ENCODE measurements at regions not wholly inside any gene's neighbourhood (a gene's known extent, or its start where the extent isn't known, plus 50 kb on each side); places are given as distances from the start of the nearest gene placed in this dataset.

DNA sequence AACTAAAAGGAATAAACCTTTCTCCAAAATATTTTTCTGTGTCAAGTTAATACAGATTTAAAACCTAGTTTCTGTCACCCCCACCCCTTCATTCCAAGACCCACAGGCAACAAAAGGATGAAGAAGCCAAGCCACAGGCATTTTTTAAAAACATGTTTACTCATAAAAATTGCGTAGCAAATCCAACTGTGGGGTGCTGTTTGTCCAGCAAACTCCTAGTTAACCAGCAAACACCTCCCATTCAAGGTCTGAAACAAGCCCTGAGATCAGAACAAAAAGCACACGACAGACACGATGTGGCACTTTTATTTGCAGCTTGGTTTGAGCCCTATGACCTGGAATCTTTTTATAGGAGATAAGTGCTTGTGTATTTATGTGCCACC is 149.9 kb upstream of the CAMK1G start:
- H3K4me3 ChIP-seq (ENCODE audit: control insufficient read depth, low read depth, low read length), result no peak overlapping the region
- TF ChIP-seq, protein P1, sequence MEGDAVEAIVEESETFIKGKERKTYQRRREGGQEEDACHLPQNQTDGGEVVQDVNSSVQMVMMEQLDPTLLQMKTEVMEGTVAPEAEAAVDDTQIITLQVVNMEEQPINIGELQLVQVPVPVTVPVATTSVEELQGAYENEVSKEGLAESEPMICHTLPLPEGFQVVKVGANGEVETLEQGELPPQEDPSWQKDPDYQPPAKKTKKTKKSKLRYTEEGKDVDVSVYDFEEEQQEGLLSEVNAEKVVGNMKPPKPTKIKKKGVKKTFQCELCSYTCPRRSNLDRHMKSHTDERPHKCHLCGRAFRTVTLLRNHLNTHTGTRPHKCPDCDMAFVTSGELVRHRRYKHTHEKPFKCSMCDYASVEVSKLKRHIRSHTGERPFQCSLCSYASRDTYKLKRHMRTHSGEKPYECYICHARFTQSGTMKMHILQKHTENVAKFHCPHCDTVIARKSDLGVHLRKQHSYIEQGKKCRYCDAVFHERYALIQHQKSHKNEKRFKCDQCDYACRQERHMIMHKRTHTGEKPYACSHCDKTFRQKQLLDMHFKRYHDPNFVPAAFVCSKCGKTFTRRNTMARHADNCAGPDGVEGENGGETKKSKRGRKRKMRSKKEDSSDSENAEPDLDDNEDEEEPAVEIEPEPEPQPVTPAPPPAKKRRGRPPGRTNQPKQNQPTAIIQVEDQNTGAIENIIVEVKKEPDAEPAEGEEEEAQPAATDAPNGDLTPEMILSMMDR (IDR thresholded peaks at IDR 0.05; ENCODE audit: control insufficient read depth, insufficient read depth, low read depth, low read length, missing control alignments), result no peak
- no peak for DNase-seq (ENCODE audit: low read depth)

GRCh38 chr1:209434066-209434465 is 149.4 kb upstream of the CAMK1G start:
- TF ChIP-seq, protein P1 (IDR thresholded peaks at IDR 0.05; ENCODE audit: control insufficient read depth, insufficient read depth, low read depth, low read length, missing control alignments), result no peak
- peak; percentile 20 for DNase-seq (ENCODE audit: low read depth)
- no peak overlapping the region for H3K4me3 ChIP-seq (ENCODE audit: control insufficient read depth, low read depth, low read length)

DNA sequence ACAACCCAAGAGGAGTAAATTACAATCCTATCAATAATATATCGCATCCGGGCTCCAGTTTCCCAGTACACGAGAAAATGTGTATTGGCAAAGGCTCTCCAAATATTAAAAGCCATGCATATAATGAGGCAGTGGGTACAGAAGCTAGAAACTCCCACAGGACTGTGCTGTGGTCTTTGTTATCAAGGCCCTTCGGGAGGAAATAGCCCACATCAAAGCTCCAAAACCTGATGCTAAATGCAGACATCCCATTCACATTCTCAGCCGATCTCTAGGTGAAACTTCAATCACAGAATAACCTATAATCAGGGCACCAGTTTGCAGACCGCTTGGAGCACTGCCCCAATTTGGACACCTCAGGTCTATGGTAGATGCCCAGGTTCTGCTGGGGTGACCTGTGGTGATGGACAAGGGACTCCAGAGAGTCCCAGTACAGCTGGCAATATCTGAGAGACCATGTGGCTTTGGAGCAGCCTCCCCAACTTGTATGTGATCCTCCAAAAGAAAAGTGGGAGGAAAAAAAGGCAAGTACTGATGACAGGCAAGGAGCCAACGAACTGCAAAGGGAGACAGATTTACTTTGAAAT is 148.8 kb upstream of the CAMK1G start:
- DNase-seq (ENCODE audit: low read depth), result no peak
- TF ChIP-seq, protein P1 (IDR thresholded peaks at IDR 0.05; ENCODE audit: control insufficient read depth, insufficient read depth, low read depth, low read length, missing control alignments), result no peak
- no peak overlapping the region for H3K4me3 ChIP-seq (ENCODE audit: control insufficient read depth, low read depth, low read length)

- peak; percentile 46 for DNase-seq (ENCODE audit: low read depth)
- no peak overlapping the region for H3K4me3 ChIP-seq (ENCODE audit: control insufficient read depth, low read depth, low read length)
- TF ChIP-seq, protein P1 (IDR thresholded peaks at IDR 0.05; ENCODE audit: control insufficient read depth, insufficient read depth, low read depth, low read length, missing control alignments), result peak; percentile 95
These were observed 147.6 kb upstream of the CAMK1G start for GRCh38 chr1:209435654-209436566.

DNA sequence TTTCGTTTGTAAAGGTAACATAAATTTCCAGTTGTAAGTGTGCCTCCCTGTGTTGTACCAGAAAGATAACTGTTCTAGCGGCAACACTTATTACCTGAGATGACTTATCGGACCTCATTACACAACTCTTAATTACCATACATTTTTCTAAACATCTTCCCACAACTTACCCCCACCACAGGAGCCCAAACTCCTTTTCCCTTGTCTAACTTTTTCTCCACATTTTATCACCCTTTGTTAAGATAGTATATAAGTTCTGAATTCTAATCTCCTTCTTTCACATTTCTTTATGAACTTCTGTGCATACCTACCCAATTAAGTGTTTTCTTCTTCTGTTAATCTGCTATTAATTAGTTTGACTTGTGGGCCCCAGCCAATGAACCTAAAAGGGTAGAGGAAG is 143.7 kb upstream of the CAMK1G start:
- DNase-seq (ENCODE audit: low read depth), result no peak
- no peak overlapping the region for H3K4me3 ChIP-seq (ENCODE audit: control insufficient read depth, low read depth, low read length)
- TF ChIP-seq, protein P1 (IDR thresholded peaks at IDR 0.05; ENCODE audit: control insufficient read depth, insufficient read depth, low read depth, low read length, missing control alignments), result no peak

DNA sequence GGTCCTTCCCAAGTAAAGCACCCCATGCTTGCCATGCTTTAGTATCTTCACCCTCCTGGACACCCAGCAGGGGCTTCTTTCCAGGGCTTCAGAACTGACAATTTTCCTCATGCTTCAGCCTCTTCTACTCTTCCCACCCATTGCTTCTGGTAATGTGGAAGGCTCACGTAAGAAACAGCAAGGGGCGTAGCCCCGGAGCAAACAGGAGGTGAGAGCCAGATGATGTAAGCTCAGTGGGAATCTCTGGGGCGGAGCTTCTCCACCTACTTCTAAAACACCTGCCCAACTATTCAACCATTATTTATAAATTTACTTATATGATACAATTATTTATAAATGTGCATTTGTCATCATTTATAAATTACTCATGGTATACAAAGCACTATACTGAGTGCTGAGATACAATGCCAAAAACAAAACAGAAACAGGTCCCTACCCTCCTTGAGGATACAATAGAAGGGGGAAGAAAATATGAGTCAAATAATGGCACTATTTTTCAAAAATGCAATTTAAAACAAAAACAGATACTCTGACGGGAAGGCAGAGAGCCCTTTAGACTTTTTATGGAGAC is 140.1 kb upstream of the CAMK1G start:
- no peak for DNase-seq (ENCODE audit: low read depth)
- TF ChIP-seq, protein P1 (IDR thresholded peaks at IDR 0.05; ENCODE audit: control insufficient read depth, insufficient read depth, low read depth, low read length, missing control alignments), result no peak
- no peak overlapping the region for H3K4me3 ChIP-seq (ENCODE audit: control insufficient read depth, low read depth, low read length)

All from AG09309 (cell line).